OCI-LY7 (cell line): ENCODE measurements at regions not wholly inside any gene's neighbourhood (a gene's known extent, or its start where the extent isn't known, plus 50 kb on each side); places are given as distances from the start of the nearest gene placed in this dataset.

ENCODE experiments used
- CTCF ChIP-seq: fragments of 200-600 bp; sonication (generic); conservative IDR thresholded peaks from 2 replicates; pipeline ENCODE4 v1.5.1; 2014; ENCODE audit warnings: mild to moderate bottlenecking, antibody characterized with exemption, low read length, moderate library complexity, mixed read lengths
- EZH2phosphoT487 ChIP-seq: fragments of 200-600 bp; sonication (generic); IDR thresholded peaks from 2 replicates; pipeline ENCODE4 v1.6.1; 2018; ENCODE audit warnings: low read depth, borderline replicate concordance, mild to moderate bottlenecking, mixed run types, antibody characterized with exemption, low read length, moderate library complexity, mixed read lengths

- no peak for TF ChIP-seq CTCF
- no peak for TF ChIP-seq EZH2phosphoT487
Observed at GRCh38 chr4:17325098-17325497, 186.8 kb downstream of the QDPR start.
